HFF-Myc (cell line): ENCODE measurements at regions not wholly inside any gene's neighbourhood (a gene's known extent, or its start where the extent isn't known, plus 50 kb on each side); places are given as distances from the start of the nearest gene placed in this dataset.

Experiments
- DNase-seq: peaks from one replicate; pipeline ENCODE4 v3.0.0-alpha.2; 2011; ENCODE audit warnings: low read depth; ENCODE audit errors: extremely low read depth
- H3K4me3 ChIP-seq: replicated peaks from 2 replicates; pipeline ENCODE4 v1.5.1; 2011; ENCODE audit warnings: low read depth, mild to moderate bottlenecking, control low read depth, low read length
- CTCF ChIP-seq: IDR thresholded peaks from 2 replicates; pipeline ENCODE4 v1.5.1; 2012; ENCODE audit warnings: mild to moderate bottlenecking, low read depth, low read length, control low read depth; ENCODE audit errors: missing control alignments

- no peak for DNase-seq
- no peak overlapping the region for H3K4me3 ChIP-seq
- TF ChIP-seq CTCF = no peak
Measured at GRCh38 chr2:2763351-2764000, 432.4 kb upstream of the MYT1L start.

- DNase-seq = no peak
- no peak for TF ChIP-seq CTCF
- H3K4me3 ChIP-seq = no peak overlapping the region
Measured at GRCh38 chr2:2762913-2763312, 431.8 kb upstream of the MYT1L start.

GRCh38 chr2:2762166-2762908 lies 431.3 kb upstream of the MYT1L start:
- H3K4me3 ChIP-seq = no peak overlapping the region
- no peak for TF ChIP-seq CTCF
- DNase-seq = no peak

- no peak for TF ChIP-seq CTCF
- H3K4me3 ChIP-seq = no peak overlapping the region
- DNase-seq = no peak
Measured at GRCh38 chr2:2758793-2759367, 427.8 kb upstream of the MYT1L start.

GRCh38 chr2:2757764-2758163 lies 426.7 kb upstream of the MYT1L start:
- TF ChIP-seq CTCF = no peak
- DNase-seq = no peak
- H3K4me3 ChIP-seq = no peak overlapping the region

- no peak for TF ChIP-seq CTCF
- DNase-seq = no peak
- H3K4me3 ChIP-seq = no peak overlapping the region
Measured at GRCh38 chr2:2756886-2757285, 425.8 kb upstream of the MYT1L start.

- no peak for TF ChIP-seq CTCF
- H3K4me3 ChIP-seq = no peak overlapping the region
- no peak for DNase-seq
Measured at GRCh38 chr2:2755990-2756389, 424.9 kb upstream of the MYT1L start.
